ENCODE measurements at regions not wholly inside any gene's neighbourhood (a gene's known extent, or its start where the extent isn't known, plus 50 kb on each side); places are given as distances from the start of the nearest gene placed in this dataset.

- TF ChIP-seq POLR2A (IDR thresholded peaks at IDR 0.05) (no peak), CTCF (IDR thresholded peaks at IDR 0.05) (no peak)
These were observed 332.9 kb downstream of the CSNK1G3 start for GRCh38 chr5:123844873-123845272.

Measured in thyroid gland (tissue), 4 donors.